Urothelium cell line (cell line): ENCODE measurements at regions not wholly inside any gene's neighbourhood (a gene's known extent, or its start where the extent isn't known, plus 50 kb on each side); places are given as distances from the start of the nearest gene placed in this dataset.
A peak's percentile ranks its signal among the peaks of the same experiment; 100 is the strongest.
"Not testable (repeated sequence)": the region's sequence is repeated elsewhere in the genome, so short reads cannot be mapped to it uniquely, and the experiment has no call there.

Source experiments
- DNase-seq: peaks from one replicate; pipeline ENCODE4 v3.0.0; 2011; ENCODE audit warnings: low spot score, mixed read lengths
- FAIRE-seq: peaks from 2 replicates; lab custom pipeline; 2011; peaks lifted over from hg19 to GRCh38; lab: Jason Lieb, UNC

GRCh38 chr12:75813072-75813471, 218.5 kb downstream of the PHLDA1 start:
- FAIRE-seq (no peak), DNase-seq (no peak)

GRCh38 chr12:75812271-75813018, 219.1 kb downstream of the PHLDA1 start:
- no peak for DNase-seq
- FAIRE-seq, result no peak

GRCh38 chr12:75809746-75810145, 221.8 kb downstream of the PHLDA1 start:
- DNase-seq (no peak), FAIRE-seq (no peak)

- FAIRE-seq, result no peak
- no peak for DNase-seq
Observed at GRCh38 chr12:75807494-75807893, 224.1 kb downstream of the PHLDA1 start.

- no peak for DNase-seq
- FAIRE-seq, result no peak
Observed at GRCh38 chr12:75805905-75806304, 225.7 kb downstream of the PHLDA1 start.

GRCh38 chr12:75805320-75805719, 226.3 kb downstream of the PHLDA1 start:
- DNase-seq, result no peak
- FAIRE-seq, result no peak

GRCh38 chr12:75798136-75798926, 233.2 kb downstream of the PHLDA1 start:
- FAIRE-seq, result no peak
- no peak for DNase-seq

- no peak for DNase-seq
Observed at GRCh38 chr12:75795125-75795524, 236.5 kb downstream of the PHLDA1 start.

GRCh38 chr12:75792687-75793086, 238.9 kb downstream of the PHLDA1 start:
- FAIRE-seq (no peak), DNase-seq (no peak)

More at GRCh38 chr12:75795125-75795524, 236.5 kb downstream of the PHLDA1 start:
- FAIRE-seq, result no peak

- FAIRE-seq (no peak), DNase-seq (no peak)
Observed at GRCh38 chr12:75790219-75790618, 241.4 kb downstream of the PHLDA1 start.

GRCh38 chr12:75787146-75787545, 244.4 kb downstream of the PHLDA1 start:
- FAIRE-seq, DNase-seq: not testable (repeated sequence)

- FAIRE-seq (no peak), DNase-seq (no peak)
Observed at GRCh38 chr12:75786070-75786469, 245.5 kb downstream of the PHLDA1 start.

- peak; percentile 20 for DNase-seq
- FAIRE-seq, result no peak
Observed at GRCh38 chr12:75784591-75784990, 247.0 kb downstream of the PHLDA1 start.

GRCh38 chr12:75783093-75783877, 248.3 kb downstream of the PHLDA1 start:
- DNase-seq (no peak), FAIRE-seq (no peak)

GRCh38 chr12:75782069-75782581, 249.5 kb downstream of the PHLDA1 start:
- FAIRE-seq, result no peak

GRCh38 chr12:75781532-75782046, 250.0 kb downstream of the PHLDA1 start:
- FAIRE-seq (no peak), DNase-seq (no peak)

More at GRCh38 chr12:75782069-75782581, 249.5 kb downstream of the PHLDA1 start:
- no peak for DNase-seq

- DNase-seq, result no peak
- no peak for FAIRE-seq
Observed at GRCh38 chr12:75779891-75780496, 251.6 kb downstream of the PHLDA1 start.

GRCh38 chr12:75774261-75775052, 257.1 kb downstream of the PHLDA1 start:
- DNase-seq (no peak), FAIRE-seq (no peak)

- FAIRE-seq (no peak), DNase-seq (no peak)
Observed at GRCh38 chr12:75773377-75773776, 258.2 kb downstream of the PHLDA1 start.

GRCh38 chr12:75771023-75771422, 259.6 kb upstream of the KRR1 start:
- DNase-seq (no peak), FAIRE-seq (no peak)
